K562 (cell line): ENCODE measurements at regions not wholly inside any gene's neighbourhood (a gene's known extent, or its start where the extent isn't known, plus 50 kb on each side); places are given as distances from the start of the nearest gene placed in this dataset.

Source experiments
- ATAC-seq: fragments of 200-7000 bp; cut with Tn5 transposase; 3 replicates; pipeline ENCODE4 v1.9.1; 2020; ENCODE audit warnings: moderate library complexity
- BruUV-seq: library from RNA; stranded (reverse); fragments of 400-500 nt; replicated peaks from 2 replicates; lab custom pipeline; 2021; lab: Mats Ljungman, UMichigan
- CTCF ChIA-PET: fragments of 300-600 bp; formaldehyde crosslinking; extraction: SDS; loops from one replicate; lab custom pipeline; 2021; ENCODE audit warnings: low intra/inter-chr PET ratio; lab: Yijun Ruan, JAX
- POLR2A ChIA-PET: fragments of 300-600, 350-650 bp; sonication (Branson Sonifier 250); formaldehyde crosslinking; extraction: SDS; loops from one replicate; lab custom pipeline; 2021; ENCODE audit warnings: antibody characterized with exemption, inconsistent platforms; lab: Yijun Ruan, JAX
- DNase-seq, 4 experiments: peaks; one replicate each; pipeline versions ENCODE4 v3.0.0 to v3.0.0-alpha.2; 2011 to 2018; ENCODE audit warnings: low spot score in 3 of 4, mixed read lengths in 3 of 4; ENCODE audit errors: extremely low read depth in 1 of 4
- FAIRE-seq: peaks from 2 replicates; lab custom pipeline; 2011; peaks lifted over from hg19 to GRCh38; lab: Jason Lieb, UNC
- H2AFZ ChIP-seq: 2 replicates; pipeline ENCODE4 v1.6.0; 2011; ENCODE audit warnings: low read depth, low read length, control low read depth, inconsistent platforms
- H3K27ac ChIP-seq: fragments of 200-600 bp; 3 replicates; pipeline ENCODE4 v1.8.0; 2011; ENCODE audit warnings: low read depth, mild to moderate bottlenecking, control low read depth, inconsistent platforms, low read length, moderate library complexity, mixed read lengths; ENCODE audit errors: extremely low read depth
- H3K27me3 ChIP-seq, 2 experiments: fragments of 300-600 bp in 1 of 2; 2 replicates in 1 of 2; 3 replicates in 1 of 2; pipeline versions ENCODE4 v1.6.0 to v1.8.0; 2011; ENCODE audit warnings: inconsistent platforms in 2 of 2, low read length in 2 of 2, mild to moderate bottlenecking in 1 of 2, mixed read lengths in 1 of 2, moderate library complexity in 1 of 2; ENCODE audit not compliant: control insufficient read depth in 2 of 2, insufficient read depth in 2 of 2
- H3K36me3 ChIP-seq: fragments of 300-600 bp; 3 replicates; pipeline ENCODE4 v1.8.0; 2011; ENCODE audit warnings: mild to moderate bottlenecking, low read length, inconsistent platforms; ENCODE audit not compliant: control insufficient read depth, insufficient read depth
- H3K4me1 ChIP-seq, 2 experiments: fragments of 200-600 bp in 1 of 2; replicated peaks in 1 of 2; 2 replicates in 1 of 2; 3 replicates in 1 of 2; pipeline versions ENCODE4 v1.5.1 to v1.8.0; 2011; ENCODE audit warnings: inconsistent platforms in 2 of 2, low read length in 2 of 2, mild to moderate bottlenecking in 1 of 2, mixed read lengths in 1 of 2, moderate library complexity in 1 of 2; ENCODE audit not compliant: control insufficient read depth in 2 of 2, insufficient read depth in 2 of 2
- H3K4me2 ChIP-seq: 2 replicates; pipeline ENCODE4 v1.6.1; 2011; ENCODE audit warnings: low read length, control low read depth, inconsistent platforms, mixed read lengths; ENCODE audit not compliant: insufficient read depth
- H3K4me3 ChIP-seq: fragments of 200-600 bp; sonication (generic), shearing (Covaris generic); 2 replicates; pipeline ENCODE4 v1.5.1; 2016; ENCODE audit warnings: control low read depth, inconsistent platforms
- H3K79me2 ChIP-seq: fragments of 200-600 bp; 3 replicates; pipeline ENCODE4 v1.8.0; 2011; ENCODE audit warnings: low read length, inconsistent platforms; ENCODE audit not compliant: control insufficient read depth, insufficient read depth
- H3K9ac ChIP-seq, 2 experiments: 2 replicates each; pipeline versions ENCODE4 v1.6.0 to v1.6.1; 2011; ENCODE audit warnings: low read depth in 2 of 2, low read length in 2 of 2, control low read depth in 1 of 2, inconsistent platforms in 1 of 2, mild to moderate bottlenecking in 1 of 2, mixed read lengths in 1 of 2; ENCODE audit not compliant: insufficient read depth in 1 of 2
- H3K9me1 ChIP-seq: one replicate; pipeline ENCODE4 v1.6.0; 2011; ENCODE audit warnings: inconsistent platforms, mild to moderate bottlenecking, low read length, moderate library complexity; ENCODE audit not compliant: control insufficient read depth, insufficient read depth
- H3K9me3 ChIP-seq: replicated peaks from 2 replicates; pipeline ENCODE4 v1.5.1; 2011; ENCODE audit warnings: low read depth, low read length, inconsistent platforms; ENCODE audit not compliant: control insufficient read depth, insufficient read depth
- H4K20me1 ChIP-seq: replicated peaks from 2 replicates; pipeline ENCODE4 v1.6.1; 2011; ENCODE audit warnings: low read length, inconsistent platforms, mixed read lengths; ENCODE audit not compliant: control insufficient read depth, insufficient read depth
- CTCFL ChIP-seq: IDR thresholded peaks from 2 replicates; pipeline ENCODE4 v1.6.1; 2011; ENCODE audit warnings: borderline replicate concordance, low read depth, mild to moderate bottlenecking, moderate library complexity, low read length; ENCODE audit not compliant: insufficient read depth, poor library complexity, severe bottlenecking
- EGR1 ChIP-seq: fragments of 450-650 bp; conservative IDR thresholded peaks from 2 replicates; pipeline ENCODE4 v1.6.1; 2017; ENCODE audit warnings: mild to moderate bottlenecking
- GABPA ChIP-seq: fragments of 200-800 bp; sonication (Bioruptor generic); conservative IDR thresholded peaks from 2 replicates; pipeline ENCODE4 v1.6.1; 2016; ENCODE audit warnings: low read depth, missing genetic modification characterization, missing compliant biosample characterization
- KAT2B ChIP-seq: IDR thresholded peaks from one replicate; pipeline ENCODE4 v1.6.1; 2012; ENCODE audit warnings: low read depth, mild to moderate bottlenecking, control low read depth, inconsistent platforms, low read length, moderate library complexity
- NCOA2 ChIP-seq, 2 experiments: fragments of 450-650 bp; IDR thresholded peaks; 2 replicates each; pipeline ENCODE4 v1.6.1; 2018; ENCODE audit warnings: mild to moderate bottlenecking in 2 of 2, moderate library complexity in 1 of 2; ENCODE audit not compliant: partially characterized antibody in 2 of 2
- SIRT6 ChIP-seq: IDR thresholded peaks from one replicate; pipeline ENCODE4 v1.6.1; 2012; ENCODE audit warnings: low read depth, mild to moderate bottlenecking, control low read depth, inconsistent platforms, low read length, moderate library complexity
- SMARCE1 ChIP-seq: fragments of 450-650 bp; IDR thresholded peaks from 2 replicates; pipeline ENCODE4 v1.7.1; 2016; ENCODE audit warnings: mild to moderate bottlenecking
- SUPT5H ChIP-seq: fragments of 450-650 bp; IDR thresholded peaks from 2 replicates; pipeline ENCODE4 v1.6.1; 2016
- ZFP36 ChIP-seq: fragments of 150-350 bp; IDR thresholded peaks from 2 replicates; pipeline ENCODE4 v1.6.1; 2018; ENCODE audit warnings: low read length, low read depth; ENCODE audit not compliant: partially characterized antibody
- ZNF717 ChIP-seq: fragments of 250-450 bp; sonication (Bioruptor Pico); IDR thresholded peaks from 2 replicates; pipeline ENCODE4 v1.5.0; 2021
- ZNF764 ChIP-seq: fragments of 250-450 bp; sonication (Bioruptor Pico); IDR thresholded peaks from 2 replicates; pipeline ENCODE4 v1.4.0; 2020; ENCODE audit warnings: low read depth, mild to moderate bottlenecking, moderate library complexity
- ZNF766 ChIP-seq: fragments of 200-800 bp; sonication (Bioruptor generic); conservative IDR thresholded peaks from 2 replicates; pipeline ENCODE4 v1.6.1; 2016; ENCODE audit warnings: missing genetic modification characterization, missing compliant biosample characterization
- ZNF77 ChIP-seq: fragments of 250-450 bp; sonication (Bioruptor Pico); IDR thresholded peaks from 2 replicates; pipeline ENCODE4 v1.5.0; 2020
- WGBS: fragments of 100-300 bp; shearing (Covaris generic); methylation state at CpG from one replicate; pipeline ENCODE4 v1.1.6; 2016; ENCODE audit warnings: low coverage, mixed read lengths; ENCODE audit not compliant: insufficient coverage; ENCODE audit errors: missing lambda C conversion rate; 5-methylcytosine and 5-hydroxymethylcytosine counted together
- in situ Hi-C: fragments of 300-500 bp; cut with MboI; formaldehyde crosslinking; loops from 4 replicates; pipeline ENCODE4 v1.15.0; 2018; ENCODE audit warnings: inconsistent platforms, mixed read lengths
- intact Hi-C: fragments of 100-400 bp; cut with micrococcal nuclease; formaldehyde crosslinking; loops from 2 replicates; pipeline ENCODE4 v1.14.2; 2022

- no peak for DNase-seq
- no peak overlapping the region for H3K4me2 ChIP-seq
- H3K4me1 ChIP-seq: no peaks in the 10 kb centered on the region; a peak in 1 of 5 replicates
- BruUV-seq: no TSS peak
- no peak overlapping the region for H3K9ac ChIP-seq
- 2% methylated on average over 2 of the region's 2 CpGs for WGBS
- H3K27me3 ChIP-seq: peaks cover 4 to 6% of the 10 kb centered on the region in 2 experiments
- H3K9me1 ChIP-seq: no peaks in the 10 kb centered on the region
- H3K36me3 ChIP-seq: no peaks in the 10 kb centered on the region
- TF ChIP-seq ZNF764 (CRISPR knock-in tag) (no peak), ZNF717 (CRISPR knock-in tag) (no peak), SUPT5H (no peak), GABPA (tag) (no peak), SMARCE1 (no peak), EGR1 (no peak), CTCFL (no peak), KAT2B (no peak), ZFP36 (no peak), NCOA2 (IDR thresholded peaks at IDR 0.05; ENCODE audit: partially characterized antibody in 2 of 2) (no peak), ZNF766 (no peak), SIRT6 (no peak), ZNF77 (no peak)
- no peak for FAIRE-seq
- no peaks in the 10 kb centered on the region for H3K79me2 ChIP-seq
- H4K20me1 ChIP-seq: no peaks in the 10 kb centered on the region; the same call in 1 of the 2 replicates
- H3K27ac ChIP-seq: no peak overlapping the region
- no peaks in the 10 kb centered on the region for H3K9me3 ChIP-seq
- intact Hi-C loops (no loop called here), in situ Hi-C loops (no loop called here)
- no peak overlapping the region for H2AFZ ChIP-seq
- H3K4me3 ChIP-seq: no peak overlapping the region
- POLR2A ChIA-PET: interaction anchor here (1.9 kb wide), 1 partner anchor 10 kb away, joined by 4 read pairs; no protein-coding TSS in a partner anchor
- no peak for ATAC-seq
- CTCF ChIA-PET: no interaction called here
Measured at GRCh38 chr7:153476166-153476565, 576.0 kb upstream of the DPP6 start.
